Stimulated activated CD4-positive, alpha-beta T cell treated with anti-CD3 and anti-CD28 coated beads, Interleukin-4, amount 100 ng/mL, for 48 hours (primary cell): ENCODE measurements at regions not wholly inside any gene's neighbourhood (a gene's known extent, or its start where the extent isn't known, plus 50 kb on each side); places are given as distances from the start of the nearest gene placed in this dataset.

Source experiments
- DNase-seq, 2 donors: peaks; one replicate each; pipeline ENCODE4 v3.0.0-alpha.2; 2020; ENCODE audit warnings: low read depth in 2 of 2

DNA sequence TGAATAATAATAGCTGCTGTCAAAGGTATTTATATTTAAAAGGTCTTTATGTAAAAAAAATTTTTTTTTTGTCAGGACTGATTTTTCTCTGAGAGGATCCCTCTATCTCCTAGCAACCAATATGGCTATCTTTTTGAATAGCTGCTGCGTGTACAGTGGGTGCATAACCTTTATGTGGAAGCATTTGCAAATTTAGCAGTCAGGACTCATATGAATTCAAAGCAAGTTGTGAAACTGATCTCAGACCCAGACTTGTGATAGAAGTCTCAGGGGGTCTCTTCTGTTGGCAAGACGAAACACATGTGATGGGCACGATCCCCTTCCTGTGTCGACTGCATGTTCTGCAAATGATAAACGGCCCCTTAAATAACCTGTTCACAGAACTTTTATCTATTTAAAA, 114.1 kb upstream of the ARGLU1 start:
- no peak for DNase-seq

DNA sequence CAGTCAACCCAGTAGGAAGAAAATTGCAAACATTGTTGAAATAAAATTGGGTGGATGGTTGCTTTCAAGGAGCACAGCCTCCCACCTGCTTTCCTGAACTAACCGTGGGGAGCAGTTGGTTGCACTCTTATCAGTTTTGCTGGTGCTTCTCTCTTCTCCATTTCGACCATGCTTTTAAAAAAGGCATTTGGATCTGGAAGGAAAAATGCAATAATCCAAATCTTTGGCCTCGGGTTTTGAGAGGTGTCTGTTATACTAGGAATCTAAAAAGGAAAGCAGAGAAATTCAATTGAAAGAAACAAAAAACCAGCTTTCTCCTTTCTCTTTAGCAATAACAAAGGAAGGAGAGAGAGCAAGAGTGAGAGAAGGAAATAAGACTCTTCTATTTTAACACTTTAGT, 113.6 kb upstream of the ARGLU1 start:
- DNase-seq: no peak

DNA sequence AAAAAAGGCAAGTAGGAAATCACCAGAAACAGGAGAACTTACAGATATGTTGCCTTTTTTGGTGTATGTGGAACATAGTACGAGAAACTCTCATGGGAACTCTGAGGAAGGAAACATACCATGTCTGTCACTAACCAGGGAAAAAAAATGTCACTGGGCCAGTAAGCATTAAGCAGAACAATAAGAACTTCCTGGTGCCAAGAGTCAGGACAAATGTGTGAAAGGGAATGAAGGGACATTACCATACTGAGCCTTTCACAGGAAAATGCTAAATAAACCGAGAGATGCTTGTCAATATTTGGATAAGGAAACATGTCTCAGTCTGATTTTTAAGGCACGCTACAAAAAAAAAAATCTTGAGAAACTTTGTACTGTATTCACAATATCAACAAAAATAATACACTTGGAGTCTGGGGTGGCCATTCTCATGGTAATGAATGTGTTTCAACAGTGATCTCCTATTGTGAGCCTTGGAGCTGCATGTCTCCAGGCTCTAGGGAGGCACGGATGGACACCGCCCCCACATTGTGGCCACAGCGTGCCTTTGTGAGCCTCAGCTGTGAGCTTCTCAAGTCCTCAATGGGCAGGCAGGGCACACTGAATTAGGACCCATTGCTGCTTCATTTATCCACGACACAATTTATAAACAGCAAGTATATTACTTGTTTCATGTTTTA, 113.0 kb upstream of the ARGLU1 start:
- no peak for DNase-seq

DNA sequence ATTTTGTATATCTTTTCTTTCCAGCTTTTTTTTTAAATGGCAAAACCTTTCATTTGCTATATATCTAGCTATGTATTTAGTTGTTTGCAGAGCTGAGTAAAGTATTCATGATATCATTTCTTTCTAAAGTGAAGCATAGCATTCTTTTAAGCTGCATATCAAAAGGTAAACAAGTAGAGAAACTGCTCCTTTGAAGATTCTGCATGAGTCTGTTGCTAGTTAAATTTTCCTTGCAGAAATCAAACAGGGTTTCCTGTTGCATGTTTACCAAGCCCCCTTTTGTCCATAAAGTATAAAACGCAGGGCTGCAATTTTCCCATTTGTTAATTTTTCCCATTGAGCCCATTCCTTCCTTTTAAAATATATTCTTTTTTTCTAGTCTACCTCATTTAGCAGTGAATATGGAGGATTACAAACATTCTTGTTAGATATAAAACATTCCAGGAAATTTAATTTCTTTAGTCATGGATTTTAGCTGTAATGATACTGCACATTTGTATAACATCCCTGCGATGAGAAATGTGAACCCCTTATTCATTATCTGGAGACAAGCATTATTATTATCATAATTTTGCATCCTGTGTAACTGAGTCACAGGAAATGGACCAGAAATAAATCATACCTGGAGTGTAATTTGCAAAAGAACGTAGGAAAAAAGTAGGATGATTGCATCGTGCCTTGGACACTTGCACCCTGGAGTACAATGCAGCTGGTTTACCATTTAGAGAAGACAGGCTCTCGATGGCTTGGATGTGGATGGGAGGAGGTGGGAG, 110.9 kb upstream of the ARGLU1 start:
- no peak for DNase-seq

DNA sequence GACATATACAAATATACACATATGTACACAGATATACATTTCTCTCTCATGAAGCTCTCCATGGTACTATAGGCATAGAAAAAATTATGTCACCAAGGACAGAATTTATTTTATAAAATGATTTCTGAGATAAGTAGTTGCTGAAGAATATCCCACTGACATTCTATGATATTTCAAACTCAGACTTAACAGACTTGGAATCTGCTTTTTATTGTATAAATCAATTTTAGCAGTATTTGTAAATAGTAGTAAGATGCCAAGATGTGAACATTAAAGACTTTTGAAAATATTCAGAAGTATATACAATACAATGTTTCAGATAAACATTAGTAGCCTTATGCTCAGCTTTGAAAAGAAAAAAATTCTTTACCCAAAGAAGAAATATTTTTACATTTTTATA, 107.4 kb upstream of the ARGLU1 start:
- DNase-seq: no peak

DNA sequence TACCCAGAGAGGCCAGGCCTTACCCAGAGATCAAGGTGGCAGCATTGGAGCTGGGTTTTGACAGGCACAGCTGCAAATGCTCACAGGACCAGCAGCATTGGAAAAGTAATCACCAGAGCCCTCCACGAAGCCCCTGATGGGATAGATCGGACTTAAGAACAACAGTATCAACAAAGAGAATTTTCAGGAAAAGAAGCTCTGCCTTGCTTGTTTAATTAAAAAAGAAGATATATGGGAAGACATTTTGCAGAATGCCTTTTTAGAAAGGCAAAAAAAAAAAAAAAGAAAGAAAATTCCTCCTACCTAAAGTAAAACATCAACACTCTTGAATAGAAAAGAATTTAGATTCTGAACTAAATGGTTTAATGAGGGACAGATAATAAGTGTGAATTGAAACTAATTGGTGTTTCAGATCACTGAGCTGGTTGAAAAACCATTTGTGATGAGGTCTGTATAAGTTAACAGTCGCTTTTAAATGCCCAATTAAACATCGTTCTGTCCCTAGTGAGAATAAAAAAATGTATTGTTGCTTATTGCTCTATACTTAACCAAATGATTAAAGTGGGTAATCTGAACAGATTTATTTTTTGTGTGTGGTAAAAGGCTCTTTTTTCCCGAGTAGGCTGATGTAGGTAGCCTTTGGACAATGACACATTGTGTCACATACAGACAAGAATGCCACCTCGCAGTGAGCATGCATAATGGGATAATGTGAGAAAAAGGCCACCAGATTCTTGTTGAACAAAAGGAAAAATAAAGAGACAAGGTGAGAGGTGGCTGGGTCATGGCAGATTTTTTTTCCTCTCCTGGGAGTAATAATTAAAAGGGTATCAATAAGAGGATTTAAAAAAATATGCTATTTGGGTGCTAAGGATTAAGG, 93.0 kb upstream of the ARGLU1 start:
- DNase-seq: no peak

DNA sequence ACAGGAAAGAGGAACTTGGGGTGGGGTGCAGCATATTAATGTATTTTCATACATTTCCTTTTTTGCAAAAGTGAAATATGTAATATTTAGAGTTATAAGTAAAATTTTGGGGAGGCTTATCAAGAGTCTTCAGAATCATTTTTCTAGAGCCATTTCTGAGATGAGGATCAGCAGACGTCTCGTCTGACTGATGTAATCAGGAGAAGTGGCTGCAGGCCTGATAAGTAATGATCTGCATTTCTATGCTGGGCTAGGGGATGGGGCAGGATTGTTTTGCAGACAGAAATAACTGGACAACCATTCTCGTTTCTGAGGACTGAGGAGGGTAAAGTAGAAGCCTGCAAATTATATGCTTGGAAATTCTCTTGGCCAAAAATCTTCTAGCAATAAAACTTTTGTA, 89.2 kb upstream of the ARGLU1 start:
- DNase-seq: no peak

DNA sequence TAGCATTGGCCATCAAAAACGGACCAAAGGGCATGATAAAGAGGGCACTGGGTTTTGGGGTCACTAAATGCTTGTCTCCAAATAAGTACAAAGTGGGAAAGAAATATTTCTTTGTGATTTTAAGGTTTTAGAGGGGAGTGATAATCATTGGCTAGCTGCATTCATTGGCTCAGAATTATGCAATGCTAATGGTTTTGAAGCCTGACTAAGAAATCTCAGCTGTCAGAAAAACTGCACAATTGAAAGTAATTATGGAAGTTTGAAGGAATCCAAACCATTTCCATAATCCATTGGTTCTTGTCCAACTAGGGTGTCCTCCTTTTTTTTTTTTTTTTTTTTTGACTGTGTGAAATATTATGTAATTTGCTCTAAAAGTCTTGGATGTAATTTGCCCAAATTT, 88.2 kb upstream of the ARGLU1 start:
- DNase-seq: no peak

DNA sequence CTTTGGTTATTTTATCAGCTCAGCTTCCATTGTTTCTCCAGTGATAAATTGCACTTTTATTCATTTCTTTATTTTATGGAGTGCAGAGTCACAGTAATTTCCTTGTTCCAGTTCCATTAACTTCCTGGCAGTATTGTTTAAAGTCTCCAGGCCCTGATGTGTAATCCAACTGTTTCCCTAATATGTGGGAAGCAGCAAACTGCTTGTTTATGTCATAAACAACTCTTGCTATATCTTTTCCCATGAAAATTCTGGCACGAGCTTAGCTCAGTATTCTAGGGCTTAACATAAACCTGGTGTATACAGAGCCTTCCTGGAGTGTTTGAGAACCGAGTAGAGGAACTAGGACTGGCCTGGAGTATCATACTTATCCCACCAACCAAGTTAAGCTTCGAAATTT, 83.5 kb upstream of the ARGLU1 start:
- no peak for DNase-seq

DNA sequence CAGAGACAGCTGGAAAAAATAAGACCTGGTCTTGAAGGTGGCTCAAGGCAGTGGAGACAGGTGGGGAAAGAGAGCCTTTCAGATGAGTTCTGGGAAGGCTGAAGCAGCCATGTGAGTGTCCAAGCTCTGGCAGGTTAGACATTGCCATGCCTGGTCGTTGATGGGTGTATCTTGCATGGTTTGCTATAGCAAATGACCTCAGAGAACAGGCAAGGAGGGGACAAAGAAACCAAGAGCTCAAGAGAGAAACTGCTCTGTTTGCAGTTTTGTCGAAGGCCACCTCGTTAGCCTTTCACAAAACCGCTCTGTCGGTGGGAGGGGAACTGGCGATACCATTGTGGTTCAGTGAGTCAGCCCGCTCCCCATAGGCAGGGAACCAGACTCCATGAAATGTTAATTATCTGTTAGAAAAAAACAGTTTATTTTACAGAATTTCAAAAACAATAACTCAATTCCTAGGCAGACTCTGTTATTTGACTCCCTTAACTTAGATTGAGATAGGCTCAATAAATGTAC, 82.8 kb upstream of the ARGLU1 start:
- DNase-seq: no peak

DNA sequence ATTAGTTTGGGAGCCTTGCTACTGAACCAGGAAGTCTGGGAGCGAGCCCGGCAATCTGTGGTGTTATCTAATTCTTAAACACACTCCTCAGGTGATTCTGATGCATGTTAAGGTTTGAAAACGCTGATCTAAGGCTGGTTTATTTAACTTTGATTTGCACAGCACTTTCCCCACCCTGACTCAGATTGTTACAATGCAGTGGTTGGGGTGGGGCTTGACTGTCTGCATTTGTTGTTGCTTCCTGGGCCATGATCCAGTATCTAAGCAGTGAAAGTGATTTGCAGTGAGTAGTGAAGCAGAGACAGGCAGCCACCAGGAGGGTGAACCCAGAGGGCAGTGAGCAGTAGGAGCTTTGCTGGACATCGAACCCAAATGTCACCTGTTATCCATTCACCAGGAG, 81.6 kb upstream of the ARGLU1 start:
- no peak for DNase-seq

DNA sequence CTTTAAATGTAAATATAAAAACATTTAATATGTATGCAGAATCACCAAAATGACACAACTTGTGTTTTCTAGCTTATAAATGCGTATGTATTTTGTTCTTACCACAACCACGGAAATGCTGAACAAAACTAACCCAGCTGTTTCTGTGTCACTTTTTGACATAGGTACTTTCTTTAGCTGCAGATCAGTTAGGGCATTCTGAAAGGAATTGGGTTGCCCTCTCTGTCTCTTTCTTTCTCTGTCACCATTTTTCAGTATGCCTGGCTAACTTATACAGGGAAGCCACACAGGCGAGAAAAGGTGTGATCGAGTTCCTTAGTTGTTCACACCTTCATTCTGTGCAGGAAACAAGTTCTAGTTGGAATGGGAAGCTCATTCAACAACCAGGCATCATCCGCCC, 72.6 kb upstream of the ARGLU1 start:
- DNase-seq: no peak

DNA sequence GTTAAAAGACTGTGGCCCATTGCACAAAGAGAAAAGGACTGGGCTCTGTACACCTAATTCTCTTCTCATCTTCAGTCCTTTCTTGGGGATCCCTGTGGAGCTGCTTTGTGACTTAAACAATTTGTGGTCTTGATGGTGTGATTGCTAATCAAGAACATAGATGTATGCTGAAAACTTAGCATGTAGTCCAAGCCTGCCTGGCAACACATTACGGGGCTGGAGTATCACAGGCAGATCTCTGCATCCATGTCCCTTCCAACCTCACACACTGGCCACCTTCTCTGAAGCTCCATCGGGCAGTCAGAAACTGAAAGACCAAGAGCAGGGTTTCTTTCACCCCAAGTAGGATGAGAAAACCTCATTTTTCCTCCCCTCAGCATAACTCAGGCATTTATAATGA, 69.6 kb upstream of the ARGLU1 start:
- DNase-seq: no peak

DNA sequence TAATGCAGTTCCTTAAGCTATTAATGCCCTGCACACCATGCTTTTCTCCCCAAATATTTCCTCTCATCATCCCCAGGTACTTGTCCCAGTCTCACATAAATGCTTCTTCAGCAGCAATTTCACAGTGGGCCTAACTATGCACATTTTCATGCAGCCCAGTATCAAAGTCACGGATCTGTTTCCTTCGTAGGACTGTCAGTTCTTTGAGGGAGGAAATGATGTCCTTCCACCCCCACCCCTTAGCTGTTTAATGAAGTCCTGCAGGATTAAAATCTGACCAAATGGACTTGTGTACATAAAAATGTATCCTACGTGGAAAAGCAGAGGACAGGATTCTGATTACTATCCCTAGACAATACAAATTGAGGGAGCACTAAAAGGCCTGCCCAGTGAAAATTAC, 68.6 kb upstream of the ARGLU1 start:
- DNase-seq: no peak

DNA sequence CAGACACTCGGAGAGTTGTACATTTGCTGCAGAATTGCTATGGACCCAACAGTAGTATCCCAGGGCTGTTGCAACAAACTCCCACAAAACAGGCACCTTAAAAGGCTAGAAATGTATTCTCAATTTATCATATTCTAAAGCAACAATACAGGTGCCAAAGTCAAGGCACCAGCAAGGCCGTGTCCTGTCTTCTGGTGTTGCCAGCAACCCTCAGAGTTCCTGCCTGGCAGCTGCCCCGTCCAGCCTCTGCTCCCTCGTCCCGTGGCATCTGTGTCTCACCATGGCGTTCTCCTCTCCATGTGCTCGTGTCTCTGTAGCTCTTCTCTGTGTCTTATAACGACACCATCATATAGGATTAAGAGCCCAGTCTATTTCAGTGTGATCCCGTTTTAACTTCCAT, 67.7 kb upstream of the ARGLU1 start:
- no peak for DNase-seq

DNA sequence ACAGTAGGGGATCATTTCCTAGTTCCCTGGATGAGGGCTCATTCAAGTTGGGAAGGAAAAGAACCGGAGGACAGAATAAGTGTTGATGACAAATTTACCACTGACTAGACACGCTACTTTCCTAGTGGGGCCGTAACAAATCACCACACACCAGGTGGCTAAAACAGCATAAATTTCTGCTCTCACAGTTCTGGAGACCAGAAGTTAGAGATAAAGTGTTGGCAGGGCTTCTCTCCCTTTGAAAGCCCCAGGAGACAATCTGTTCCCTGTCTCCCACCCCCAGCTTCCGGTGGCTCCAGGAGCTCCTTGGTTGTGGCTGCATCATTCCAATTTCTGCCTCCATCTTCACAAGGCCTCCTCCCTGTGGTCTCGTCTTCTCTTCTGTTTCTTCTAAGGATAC, 65.4 kb upstream of the ARGLU1 start:
- DNase-seq: no peak

DNA sequence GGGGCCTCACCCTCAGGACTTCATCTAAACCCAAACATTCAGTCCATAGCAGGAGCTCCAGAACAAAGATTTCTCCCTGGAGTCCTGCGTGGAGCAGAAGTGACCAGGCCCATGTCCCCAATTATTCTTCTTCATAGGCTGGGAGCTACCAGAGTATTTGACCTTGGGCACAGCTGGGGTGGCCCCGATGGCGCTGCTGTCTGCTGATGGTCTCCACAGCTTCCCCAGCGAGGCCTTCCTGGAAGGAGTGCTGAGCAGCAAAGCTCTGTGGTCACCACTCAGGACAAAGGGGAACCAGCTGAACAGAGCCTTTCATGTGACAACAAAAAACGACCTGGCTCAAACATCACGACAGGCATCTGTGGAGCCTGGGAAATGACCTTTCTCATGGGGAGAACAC, 62.7 kb upstream of the ARGLU1 start:
- no peak for DNase-seq

DNA sequence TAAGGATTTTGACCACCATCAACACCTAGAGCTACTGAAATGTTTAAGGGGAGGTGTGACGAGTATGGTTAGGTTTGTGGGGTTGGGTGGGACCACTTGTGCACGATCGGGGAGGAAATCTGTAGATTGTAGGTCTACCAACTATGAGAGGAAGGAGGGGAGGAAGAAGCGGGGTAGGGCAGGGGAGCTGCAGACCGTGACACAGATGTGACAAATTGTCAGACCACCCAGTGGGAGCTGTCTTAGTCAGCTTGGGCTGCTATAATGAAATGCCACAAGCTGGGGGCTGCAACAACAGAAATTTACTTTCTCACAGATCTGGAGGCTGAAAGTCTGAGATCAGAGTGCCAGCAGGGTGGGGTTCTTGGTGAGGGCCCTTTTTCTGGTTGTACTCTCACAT, 62.2 kb upstream of the ARGLU1 start:
- no peak for DNase-seq

DNA sequence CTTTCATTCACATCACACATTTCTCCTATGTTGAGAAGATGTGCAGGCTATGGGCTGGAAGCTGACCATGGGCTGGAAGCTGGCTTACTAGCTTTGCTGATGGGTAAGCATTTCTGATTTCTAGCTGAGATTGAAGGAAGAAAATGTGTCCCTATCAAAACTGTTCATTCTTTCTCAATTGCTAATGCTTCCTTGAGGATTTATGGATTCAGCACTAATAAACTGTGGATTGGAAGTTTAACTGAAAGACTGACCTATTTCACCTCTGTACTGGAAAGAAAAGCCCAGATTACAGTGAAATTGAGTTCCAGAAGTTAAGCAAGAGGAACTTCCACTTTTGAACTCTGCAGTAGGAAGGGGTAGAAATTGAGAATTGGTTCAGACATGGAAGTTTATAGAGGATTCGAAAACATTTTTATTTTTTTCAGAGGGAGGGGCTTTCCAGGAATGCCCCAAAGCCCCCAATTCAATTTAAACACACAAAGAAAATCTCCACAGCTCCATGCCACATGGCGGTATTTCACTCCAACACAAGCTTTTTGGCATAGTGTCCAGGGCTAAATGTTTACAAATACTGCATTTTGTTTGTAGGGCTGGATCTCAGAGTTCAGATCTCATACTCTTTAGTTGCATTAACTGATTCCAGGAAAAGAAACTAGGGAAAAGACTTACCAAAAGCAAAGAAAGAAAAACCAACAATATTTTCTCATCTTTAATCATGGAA, 61.2 kb upstream of the ARGLU1 start:
- DNase-seq: no peak

DNA sequence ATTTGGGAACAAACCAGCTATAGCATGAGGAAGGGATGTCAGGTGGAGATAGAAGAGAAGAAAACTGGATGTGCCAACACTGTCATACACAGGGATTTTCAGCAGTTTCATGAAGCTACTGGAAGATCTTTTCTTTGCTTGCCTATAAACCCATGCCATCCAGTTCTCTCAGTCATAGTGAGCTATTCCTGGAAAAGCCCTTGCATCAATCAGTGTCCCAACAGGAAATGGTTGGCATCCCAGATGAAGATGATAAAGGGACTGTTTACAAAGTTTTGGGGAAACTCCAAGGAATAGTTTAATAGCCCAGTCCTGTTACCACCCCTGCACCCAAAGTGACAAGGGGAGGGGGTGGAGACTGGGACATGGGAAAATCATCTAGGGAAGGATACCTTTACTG, 58.5 kb upstream of the ARGLU1 start:
- DNase-seq: no peak

DNA sequence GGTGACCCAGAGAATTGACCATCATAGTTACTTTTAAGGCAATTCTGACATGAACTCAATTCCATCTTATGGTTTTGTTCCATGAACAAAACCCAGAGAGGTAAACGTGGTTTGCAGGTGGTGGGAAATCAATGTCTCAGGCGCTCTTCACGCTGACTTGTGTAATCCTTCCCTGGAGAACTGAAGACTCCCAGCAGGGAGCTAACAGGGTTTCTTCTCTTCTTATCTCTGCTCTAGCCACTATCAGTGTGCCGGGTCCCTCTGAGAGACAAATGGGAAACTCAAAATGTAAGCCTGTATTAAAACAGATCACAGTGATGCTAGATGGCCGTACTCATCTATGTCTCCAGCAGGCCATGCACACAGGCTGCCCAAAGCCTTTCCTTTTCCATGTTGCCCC, 57.6 kb upstream of the ARGLU1 start:
- no peak for DNase-seq
